NB4 (cell line): ENCODE measurements at regions not wholly inside any gene's neighbourhood (a gene's known extent, or its start where the extent isn't known, plus 50 kb on each side); places are given as distances from the start of the nearest gene placed in this dataset.
"Not testable (repeated sequence)": the region's sequence is repeated elsewhere in the genome, so short reads cannot be mapped to it uniquely, and the experiment has no call there.

Experiments used
- DNase-seq: peaks from one replicate; pipeline ENCODE4 v3.0.0; 2010; ENCODE audit warnings: low read depth
- H3K4me3 ChIP-seq: one replicate; pipeline ENCODE4 v1.5.1; 2011; ENCODE audit warnings: mild to moderate bottlenecking, low read depth, low read length, moderate library complexity
- MYC ChIP-seq: IDR thresholded peaks from 2 replicates; pipeline ENCODE4 v1.6.1; 2011; ENCODE audit warnings: low read depth, low read length
- POLR2A ChIP-seq: IDR thresholded peaks from 2 replicates; pipeline ENCODE4 v1.6.1; 2011; ENCODE audit warnings: mild to moderate bottlenecking; ENCODE audit not compliant: insufficient read length; ENCODE audit errors: extremely low read depth
- TF ChIP-seq, protein P1 (sequence below): IDR thresholded peaks from one replicate; pipeline ENCODE4 v1.5.1; 2012; ENCODE audit warnings: low read depth, low read length
- TF ChIP-seq, protein P2 (sequence below): IDR thresholded peaks from 2 replicates; pipeline ENCODE4 v1.6.1; 2011; ENCODE audit warnings: low read depth, low read length

DNA sequence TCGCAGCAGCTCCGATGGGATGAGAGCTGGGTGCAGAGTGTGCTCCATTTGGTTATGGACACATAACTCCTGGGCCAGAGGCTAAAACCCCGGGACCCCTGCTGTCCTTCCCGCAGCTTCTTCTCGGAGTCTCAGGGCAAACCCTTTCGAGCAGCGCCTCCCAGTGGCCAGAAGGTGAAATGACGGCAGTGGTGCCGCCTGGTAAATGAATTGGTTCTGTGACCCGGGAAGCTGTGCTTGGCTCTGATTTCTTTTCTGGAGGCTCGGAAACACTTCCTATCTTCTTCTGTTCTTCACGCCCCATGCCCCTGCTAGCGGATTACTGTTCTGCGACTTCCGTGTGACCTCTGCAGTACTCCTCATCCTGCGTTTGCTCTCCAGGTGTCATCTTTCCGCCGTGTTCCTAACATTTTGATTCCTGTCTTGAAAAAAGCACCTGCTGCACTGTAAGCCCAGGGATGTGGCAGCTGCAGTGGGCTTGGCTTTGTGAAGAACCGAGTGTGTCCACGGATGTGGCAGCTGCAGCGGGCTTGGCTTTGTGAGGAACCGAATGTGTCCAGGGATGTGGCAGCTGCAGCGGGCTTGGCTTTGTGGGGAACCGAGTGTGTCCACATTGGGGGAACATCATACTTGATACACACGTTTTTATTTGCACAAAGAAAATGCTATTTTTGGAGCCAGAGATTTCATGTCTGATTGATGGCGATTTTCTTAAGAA lies 118.0 kb upstream of the ALDH3B2 start:
- TF ChIP-seq, protein P1, sequence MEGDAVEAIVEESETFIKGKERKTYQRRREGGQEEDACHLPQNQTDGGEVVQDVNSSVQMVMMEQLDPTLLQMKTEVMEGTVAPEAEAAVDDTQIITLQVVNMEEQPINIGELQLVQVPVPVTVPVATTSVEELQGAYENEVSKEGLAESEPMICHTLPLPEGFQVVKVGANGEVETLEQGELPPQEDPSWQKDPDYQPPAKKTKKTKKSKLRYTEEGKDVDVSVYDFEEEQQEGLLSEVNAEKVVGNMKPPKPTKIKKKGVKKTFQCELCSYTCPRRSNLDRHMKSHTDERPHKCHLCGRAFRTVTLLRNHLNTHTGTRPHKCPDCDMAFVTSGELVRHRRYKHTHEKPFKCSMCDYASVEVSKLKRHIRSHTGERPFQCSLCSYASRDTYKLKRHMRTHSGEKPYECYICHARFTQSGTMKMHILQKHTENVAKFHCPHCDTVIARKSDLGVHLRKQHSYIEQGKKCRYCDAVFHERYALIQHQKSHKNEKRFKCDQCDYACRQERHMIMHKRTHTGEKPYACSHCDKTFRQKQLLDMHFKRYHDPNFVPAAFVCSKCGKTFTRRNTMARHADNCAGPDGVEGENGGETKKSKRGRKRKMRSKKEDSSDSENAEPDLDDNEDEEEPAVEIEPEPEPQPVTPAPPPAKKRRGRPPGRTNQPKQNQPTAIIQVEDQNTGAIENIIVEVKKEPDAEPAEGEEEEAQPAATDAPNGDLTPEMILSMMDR, result peak; percentile 48
- H3K4me3 ChIP-seq, DNase-seq: not testable (repeated sequence)

DNA sequence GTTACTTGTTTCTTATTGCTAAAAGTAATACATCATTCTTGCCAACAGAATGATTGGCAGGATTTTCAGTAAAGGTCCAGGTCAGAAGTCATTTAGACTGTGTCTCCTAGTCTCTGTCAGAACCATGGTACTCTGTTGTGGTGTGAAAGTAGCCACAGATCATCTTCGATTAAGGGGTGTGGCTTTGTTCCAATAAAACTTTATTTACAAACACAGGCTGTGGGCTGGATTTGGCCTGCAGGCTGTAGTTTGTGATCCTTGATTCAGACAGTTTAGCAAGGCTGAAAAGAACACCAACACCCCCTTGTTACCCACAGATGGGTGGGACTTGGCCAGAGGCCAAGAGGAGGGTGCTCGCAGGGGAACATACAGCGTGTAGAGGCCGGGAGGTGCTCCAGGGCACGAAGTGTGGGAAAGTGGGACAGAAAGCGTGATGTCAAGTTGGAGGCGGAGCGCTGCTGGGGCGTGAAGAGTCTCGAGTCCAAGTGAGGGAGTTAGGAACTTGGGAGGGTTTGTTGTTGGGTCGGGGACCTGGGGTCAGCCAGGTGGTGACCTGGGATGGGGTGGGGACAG lies 117.3 kb upstream of the ALDH3B2 start:
- not testable (repeated sequence) for DNase-seq, H3K4me3 ChIP-seq

DNA sequence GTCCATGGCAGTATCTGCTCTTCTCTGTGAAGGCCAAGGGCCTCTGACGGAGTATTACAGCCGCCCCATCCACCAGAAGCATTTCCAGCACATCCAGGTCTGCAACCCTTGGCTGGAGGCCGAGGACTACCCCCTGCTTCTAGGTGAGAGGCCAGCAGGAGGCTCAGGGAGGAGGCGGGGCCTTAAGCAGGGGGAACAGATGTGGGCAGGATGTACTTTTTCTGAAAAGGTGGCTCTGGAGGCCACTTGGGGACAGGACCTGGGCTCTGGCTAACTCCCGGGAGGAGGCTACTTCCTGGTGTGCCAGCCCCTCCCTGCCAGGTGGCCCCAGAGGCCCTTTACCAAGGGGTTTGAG lies 113.9 kb upstream of the ALDH3B2 start:
- DNase-seq, H3K4me3 ChIP-seq: not testable (repeated sequence)

DNA sequence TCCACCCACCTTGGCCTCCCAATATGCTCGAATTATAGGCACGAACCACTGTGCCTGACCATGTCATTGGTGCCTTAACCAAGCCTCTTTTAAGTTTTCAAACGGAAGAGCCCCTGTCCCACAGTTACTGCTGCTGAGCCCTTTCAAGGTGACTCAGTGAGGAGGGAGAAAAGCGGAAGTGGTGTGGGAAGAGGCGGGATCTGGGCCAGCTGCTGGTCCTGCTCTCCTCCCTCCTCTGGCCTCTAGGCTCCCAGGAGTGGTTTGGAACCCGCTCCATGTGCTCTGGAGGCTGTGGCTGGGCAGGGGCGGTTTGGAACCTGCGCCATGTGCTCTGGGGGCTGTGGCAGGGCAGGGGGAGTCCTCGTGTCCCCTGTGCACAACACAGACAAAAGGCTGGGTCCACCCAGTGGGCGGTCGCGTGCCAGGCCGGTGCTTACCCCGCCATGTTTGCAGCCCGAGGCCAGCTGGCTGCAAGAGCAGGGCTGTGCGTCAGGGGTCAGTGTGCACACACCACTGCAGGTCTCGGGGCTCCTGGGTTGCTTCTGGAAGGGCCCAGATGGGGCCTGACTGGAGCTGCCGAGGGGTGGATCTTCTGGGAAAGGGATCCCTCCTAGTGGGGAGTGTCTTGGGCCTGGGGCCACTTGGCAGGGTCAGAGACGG lies 113.4 kb upstream of the ALDH3B2 start:
- DNase-seq, result peak; percentile 55

DNA sequence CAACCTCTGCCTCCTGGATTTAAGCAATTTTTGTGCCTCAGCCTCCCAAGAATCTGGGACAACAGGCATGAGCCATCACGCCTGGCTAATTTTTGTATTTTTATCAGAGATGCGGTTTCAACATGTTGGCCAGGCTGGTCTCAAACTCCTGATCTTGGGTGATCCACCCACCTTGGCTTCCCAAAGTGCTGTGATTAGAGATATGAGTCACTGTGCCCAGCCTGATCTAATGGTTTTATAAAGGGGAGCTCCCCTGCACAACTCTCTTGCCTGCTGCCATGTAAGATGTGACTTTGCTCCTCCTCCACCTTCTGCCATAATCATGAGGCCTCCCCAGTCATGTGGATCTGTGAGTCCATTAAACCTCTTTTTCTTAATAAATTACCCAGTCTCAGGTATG lies 107.5 kb upstream of the ALDH3B2 start:
- not testable (repeated sequence) for H3K4me3 ChIP-seq, DNase-seq

More for the DNA sequence above, 113.4 kb upstream of the ALDH3B2 start:
- H3K4me3 ChIP-seq, result not testable (repeated sequence)

DNA sequence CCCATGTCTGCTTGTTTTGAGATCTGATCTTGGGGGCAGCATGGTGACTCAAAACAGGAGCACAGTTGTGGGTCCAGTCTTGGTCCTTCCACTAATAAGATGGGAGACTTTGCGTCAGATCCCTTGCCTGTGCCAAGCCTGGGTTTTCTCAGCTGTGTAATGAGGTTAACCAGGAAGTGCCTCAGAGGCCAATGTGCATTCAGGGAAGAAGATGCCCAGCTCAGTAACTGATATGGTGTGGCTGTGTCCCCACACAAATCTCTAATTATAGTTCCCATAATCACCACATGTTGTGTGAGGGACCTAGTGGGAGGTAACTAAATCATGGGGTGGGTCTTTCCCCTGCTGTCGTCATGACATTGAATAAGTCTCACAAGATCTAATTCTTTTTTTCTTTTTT lies 107.1 kb upstream of the ALDH3B2 start:
- H3K4me3 ChIP-seq, DNase-seq: not testable (repeated sequence)

DNA sequence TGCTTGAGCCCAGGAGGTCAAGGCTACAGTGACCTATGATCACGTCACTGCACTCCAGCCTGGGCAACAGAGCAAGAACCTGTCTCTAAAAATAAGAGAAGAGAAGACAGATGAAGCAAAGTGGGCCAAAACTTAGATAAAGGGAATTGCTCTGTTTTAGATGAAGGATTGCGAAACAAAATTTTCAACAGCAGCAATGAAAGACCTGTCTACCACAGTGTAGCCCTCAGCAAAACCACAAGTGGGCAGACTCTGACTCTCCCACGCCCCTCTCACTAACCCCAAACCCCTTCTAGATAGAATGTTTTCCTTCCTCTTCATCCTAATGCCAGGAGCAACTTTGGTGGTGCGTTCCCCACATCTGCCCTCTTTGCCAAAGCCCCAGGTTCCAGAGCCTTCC lies 105.6 kb upstream of the ALDH3B2 start:
- DNase-seq, result peak; percentile 81
- TF ChIP-seq POLR2A (no peak), MYC (no peak)
- TF ChIP-seq, protein P1, result peak; percentile 22
- TF ChIP-seq, protein P2, sequence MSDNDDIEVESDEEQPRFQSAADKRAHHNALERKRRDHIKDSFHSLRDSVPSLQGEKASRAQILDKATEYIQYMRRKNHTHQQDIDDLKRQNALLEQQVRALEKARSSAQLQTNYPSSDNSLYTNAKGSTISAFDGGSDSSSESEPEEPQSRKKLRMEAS, result no peak
- no peak overlapping the region for H3K4me3 ChIP-seq

DNA sequence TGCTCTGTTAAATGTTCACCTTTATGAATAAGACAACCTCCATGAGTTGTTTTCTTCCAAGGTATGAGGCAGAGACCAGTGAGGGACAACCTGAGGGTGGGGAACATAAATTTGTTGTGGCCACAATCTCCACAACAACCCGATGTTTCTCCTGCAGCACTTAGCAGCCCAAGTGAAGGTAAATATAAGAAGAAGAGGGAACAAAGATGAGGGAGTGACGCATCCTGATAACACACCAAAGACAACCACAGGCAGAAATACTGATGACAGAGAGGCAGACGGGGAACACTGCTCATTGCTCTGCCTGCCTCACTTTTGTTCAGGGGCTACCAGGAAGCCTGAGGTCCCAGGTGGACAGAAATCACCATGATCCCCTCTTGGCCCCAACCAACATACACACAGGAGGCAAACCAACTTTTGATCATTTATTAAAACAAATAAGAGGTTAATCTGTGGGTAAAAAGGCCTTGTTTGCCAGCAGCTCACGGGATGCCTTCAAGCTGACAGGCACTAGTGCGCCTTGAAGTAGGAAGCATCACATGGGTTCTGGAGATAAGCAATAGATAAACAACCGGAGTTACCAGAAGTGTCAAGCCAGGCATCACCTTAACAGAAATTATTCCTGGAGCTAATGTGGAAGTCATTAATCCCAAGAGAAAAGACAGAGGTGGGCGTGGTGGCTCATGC lies 104.9 kb upstream of the ALDH3B2 start:
- DNase-seq, H3K4me3 ChIP-seq: not testable (repeated sequence)

DNA sequence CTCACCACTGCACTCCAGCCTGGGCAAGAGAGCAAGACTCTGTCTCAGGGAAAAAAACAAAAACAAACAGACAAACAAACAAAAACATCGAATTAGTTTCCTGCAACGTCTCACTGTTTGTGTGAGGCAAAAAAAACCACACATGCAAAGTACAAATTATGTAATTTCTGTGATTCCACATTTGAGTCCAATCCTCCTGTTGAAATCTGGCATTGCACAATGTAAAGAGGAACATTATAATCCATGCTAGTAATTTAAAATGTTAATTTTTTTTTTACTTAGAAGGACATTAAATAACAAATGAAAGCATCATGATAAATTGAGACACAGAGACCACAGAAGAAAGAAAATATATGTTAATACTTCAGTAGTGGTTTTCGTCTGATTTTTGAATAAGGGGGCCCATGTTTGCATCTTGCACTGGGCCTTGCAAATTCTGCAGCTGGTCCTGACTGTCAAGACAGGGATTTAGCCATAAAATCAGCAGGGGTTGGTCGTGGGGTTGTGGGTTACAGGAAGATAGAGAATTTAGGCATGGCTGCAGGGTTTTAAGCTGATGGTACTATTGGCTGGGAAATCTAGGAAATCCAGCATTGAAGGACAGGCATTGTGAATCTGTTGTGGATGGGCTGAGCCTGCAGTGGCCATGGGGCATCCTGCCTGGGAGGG lies 102.6 kb upstream of the ALDH3B2 start:
- no peak for TF ChIP-seq POLR2A
- TF ChIP-seq, protein P2, result no peak
- TF ChIP-seq MYC, result no peak
- TF ChIP-seq, protein P1, result no peak
- no peak overlapping the region for H3K4me3 ChIP-seq
- DNase-seq, result no peak

DNA sequence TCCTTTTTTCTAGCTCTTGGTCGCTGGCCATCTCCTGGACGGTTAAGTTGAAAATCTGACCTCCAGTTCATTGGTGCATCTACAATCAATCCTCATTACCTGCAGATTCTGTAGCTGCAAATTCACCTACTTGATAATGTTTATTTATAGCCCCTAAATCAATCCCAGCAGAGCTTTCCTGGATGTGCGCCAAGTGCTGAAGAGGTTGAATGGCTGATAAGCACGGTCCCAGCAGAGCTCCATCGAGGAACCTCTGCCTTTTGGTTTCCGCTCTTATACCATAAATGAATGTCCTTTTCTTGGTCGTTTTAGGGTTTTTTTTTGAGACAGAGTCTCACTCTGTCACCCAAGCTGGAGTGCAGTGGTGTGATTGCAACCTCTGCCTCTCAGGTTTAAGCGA lies 99.8 kb upstream of the ALDH3B2 start:
- DNase-seq, H3K4me3 ChIP-seq: not testable (repeated sequence)

DNA sequence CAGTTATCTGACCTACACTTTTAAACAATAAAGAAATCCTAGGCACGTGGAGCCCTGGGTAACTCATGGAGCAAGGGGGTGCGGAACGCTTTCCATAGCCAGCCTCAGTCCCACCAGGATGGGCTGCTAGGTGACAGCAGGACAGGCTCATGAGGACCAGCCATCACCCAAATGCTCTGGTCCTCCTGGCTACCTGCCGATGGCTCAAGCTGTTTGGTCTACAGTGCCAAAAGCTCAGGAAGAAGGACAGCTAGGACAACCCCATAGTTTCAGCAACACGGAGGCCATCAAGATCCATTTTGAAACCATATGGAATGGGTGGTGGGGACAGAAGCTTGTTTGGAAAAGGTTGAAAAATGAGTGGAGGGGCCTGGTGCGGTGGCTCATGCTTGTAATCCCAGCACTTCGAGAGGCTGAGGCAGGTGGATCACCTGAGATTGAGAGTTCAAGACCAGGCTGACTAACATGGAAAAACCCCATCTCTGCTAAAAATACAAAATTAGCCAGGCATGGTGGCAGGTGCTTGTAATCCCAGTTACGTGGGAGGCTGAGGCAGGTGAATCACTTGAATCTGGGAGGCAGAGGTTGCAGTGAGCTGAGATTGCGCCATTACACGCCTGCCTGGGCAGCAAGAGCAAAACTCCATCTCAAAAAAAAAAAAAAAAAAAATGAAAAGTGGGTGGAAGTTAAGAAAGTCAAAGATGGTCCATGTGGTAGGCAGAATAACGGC lies 93.7 kb upstream of the ALDH3B2 start:
- DNase-seq, H3K4me3 ChIP-seq: not testable (repeated sequence)

DNA sequence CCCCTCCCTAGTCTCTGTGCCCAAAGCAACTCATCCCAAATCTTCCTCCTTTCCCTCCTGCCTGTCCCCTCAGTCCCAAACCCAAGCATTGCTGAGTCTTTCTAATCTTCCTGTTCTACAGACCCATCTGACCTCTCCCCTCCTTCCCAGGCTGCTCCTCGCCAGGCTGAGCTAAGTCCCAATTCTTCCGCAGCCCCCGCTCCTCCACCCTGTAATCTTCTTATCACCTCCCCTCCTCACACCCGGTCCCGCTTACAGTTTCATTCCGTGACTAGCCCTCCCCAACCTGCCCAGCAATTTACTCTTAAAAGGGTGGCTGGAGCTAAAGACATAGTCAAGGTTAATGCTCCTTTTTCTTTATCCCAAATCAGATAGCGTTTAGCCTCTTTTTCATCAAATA lies 86.8 kb upstream of the ALDH3B2 start:
- not testable (repeated sequence) for DNase-seq, H3K4me3 ChIP-seq
